ENCODE measurements at regions not wholly inside any gene's neighbourhood (a gene's known extent, or its start where the extent isn't known, plus 50 kb on each side); places are given as distances from the start of the nearest gene placed in this dataset.

DNA sequence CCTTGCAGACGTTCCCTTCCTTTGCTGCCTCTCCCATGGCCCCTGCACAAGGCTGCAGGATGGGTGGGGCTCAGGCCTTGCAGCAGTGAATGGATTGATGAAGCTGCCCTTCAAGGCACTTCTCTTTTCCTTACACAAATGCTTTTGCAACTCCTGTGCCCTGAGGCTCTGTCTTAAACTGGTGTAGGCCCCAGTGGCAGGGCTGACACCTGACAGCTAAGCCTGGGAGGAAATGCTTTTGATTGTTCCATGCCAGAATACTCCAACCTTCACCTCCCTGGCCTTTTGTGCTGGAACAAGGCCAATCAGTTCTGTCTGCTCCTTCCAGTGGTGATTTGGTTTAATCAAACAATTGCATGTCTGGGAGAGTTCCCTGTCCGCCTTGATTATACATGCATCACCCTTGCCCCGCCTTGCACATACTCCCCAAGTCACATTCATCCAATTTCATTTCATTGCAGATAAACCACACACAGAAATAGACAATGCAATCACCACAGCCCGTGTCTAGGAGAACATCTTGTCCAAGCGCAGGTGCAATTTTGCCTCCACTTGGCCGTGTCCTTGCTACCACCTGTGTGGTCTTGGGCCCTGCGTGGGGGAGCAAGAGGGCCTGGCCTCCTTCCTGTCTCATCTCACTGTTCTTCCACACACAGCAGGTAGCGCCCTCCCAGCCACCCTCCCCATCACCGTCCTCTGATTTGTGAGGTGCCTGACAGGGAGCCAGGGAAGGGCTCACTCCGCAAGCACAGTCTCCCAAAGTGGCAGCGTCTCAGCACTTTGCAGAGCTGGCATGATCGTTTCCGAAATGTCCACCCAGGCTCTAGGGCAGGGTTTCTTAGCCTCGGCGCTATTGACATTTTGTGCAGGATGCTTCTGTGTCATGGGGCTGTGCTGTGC, 120.4 kb downstream of the CDH26 start:
- POLR2A ChIA-PET = no interaction called here
- no peaks in the 10 kb centered on the region for H3K9me3 ChIP-seq (ENCODE audit: control insufficient read depth, insufficient read depth, low read length)
- TF ChIP-seq, protein P1, sequence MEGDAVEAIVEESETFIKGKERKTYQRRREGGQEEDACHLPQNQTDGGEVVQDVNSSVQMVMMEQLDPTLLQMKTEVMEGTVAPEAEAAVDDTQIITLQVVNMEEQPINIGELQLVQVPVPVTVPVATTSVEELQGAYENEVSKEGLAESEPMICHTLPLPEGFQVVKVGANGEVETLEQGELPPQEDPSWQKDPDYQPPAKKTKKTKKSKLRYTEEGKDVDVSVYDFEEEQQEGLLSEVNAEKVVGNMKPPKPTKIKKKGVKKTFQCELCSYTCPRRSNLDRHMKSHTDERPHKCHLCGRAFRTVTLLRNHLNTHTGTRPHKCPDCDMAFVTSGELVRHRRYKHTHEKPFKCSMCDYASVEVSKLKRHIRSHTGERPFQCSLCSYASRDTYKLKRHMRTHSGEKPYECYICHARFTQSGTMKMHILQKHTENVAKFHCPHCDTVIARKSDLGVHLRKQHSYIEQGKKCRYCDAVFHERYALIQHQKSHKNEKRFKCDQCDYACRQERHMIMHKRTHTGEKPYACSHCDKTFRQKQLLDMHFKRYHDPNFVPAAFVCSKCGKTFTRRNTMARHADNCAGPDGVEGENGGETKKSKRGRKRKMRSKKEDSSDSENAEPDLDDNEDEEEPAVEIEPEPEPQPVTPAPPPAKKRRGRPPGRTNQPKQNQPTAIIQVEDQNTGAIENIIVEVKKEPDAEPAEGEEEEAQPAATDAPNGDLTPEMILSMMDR (IDR thresholded peaks at IDR 0.05; ENCODE audit: low read depth, low read length) = no peak
- H3K27me3 ChIP-seq (ENCODE audit: control insufficient read depth, insufficient read depth, low read length) = peaks cover 5% of the 10 kb centered on the region
- H3K27ac ChIP-seq (ENCODE audit: low read depth, low read length) = no peak overlapping the region
- H3K4me3 ChIP-seq (ENCODE audit: low read depth, low read length) = no peak overlapping the region
- CTCF ChIA-PET = no interaction called here
- no peak for DNase-seq (ENCODE audit: low read depth, low spot score)

DNA sequence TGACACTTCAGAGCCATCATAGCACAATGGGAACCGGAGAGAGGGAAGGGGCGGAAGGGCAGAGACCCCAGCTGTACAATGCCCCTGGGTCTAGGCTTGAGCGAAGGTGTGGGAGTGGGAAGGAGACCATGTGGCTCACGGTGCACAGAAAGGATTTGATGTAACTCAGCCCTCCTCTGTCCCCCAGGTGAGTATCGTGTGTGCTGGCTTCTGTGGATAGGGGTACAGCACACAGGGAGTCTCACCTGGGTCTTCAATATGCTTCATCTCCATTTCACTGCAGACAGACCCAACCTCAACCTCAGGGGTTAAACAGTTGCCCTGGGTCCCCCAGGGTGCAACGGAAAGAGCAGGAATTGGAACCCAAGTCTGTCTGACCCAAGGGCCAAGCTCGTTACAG, 122.2 kb downstream of the CDH26 start:
- CTCF ChIA-PET = interaction anchor here (1.0 kb wide), 1 partner anchor 23 kb away, joined by 3 read pairs; no protein-coding TSS in a partner anchor
- Histone ChIP-seq H3K4me3 (ENCODE audit: low read depth, low read length) (no peak overlapping the region), H3K27ac (ENCODE audit: low read depth, low read length) (no peak overlapping the region), H3K9me3 (ENCODE audit: control insufficient read depth, insufficient read depth, low read length) (no peaks in the 10 kb centered on the region), H3K27me3 (ENCODE audit: control insufficient read depth, insufficient read depth, low read length) (peaks cover 7% of the 10 kb centered on the region)
- TF ChIP-seq, protein P1 (IDR thresholded peaks at IDR 0.05; ENCODE audit: low read depth, low read length) = no peak
- DNase-seq (ENCODE audit: low read depth, low spot score) = no peak
- POLR2A ChIA-PET = interaction anchor here (0.5 kb wide), 1 partner anchor 127 kb away, joined by 4 read pairs; no protein-coding TSS in a partner anchor

DNA sequence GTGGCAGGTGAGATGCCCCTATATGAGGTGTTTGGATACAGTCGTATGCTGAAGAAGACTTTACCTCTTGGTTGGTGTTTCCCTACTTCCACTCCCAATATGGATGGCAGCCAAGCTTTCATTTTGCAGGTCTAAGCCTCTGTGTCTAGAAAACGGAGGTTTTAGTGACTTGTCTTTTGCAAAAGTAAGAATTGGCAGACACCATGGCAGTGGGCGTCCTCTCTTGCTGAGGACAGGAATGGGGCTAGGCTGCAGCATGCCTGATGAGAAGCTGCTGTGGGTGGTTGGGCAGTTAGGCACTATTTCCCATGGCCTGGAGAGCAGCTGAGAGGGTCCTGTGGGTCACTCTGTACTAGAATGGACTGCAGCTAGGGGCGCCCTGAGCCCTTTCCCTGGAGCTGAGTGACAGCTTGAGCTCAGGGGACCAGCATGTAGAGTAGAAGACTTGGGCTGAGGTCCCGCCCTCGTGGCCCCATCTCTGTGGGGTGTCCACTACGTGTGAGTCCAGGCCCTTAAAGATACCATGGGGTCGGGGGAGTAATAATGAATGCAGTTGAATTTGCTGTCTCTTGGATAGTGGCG, 127.4 kb downstream of the CDH26 start:
- TF ChIP-seq, protein P1 (IDR thresholded peaks at IDR 0.05; ENCODE audit: low read depth, low read length) = no peak
- Histone ChIP-seq H3K9me3 (ENCODE audit: control insufficient read depth, insufficient read depth, low read length) (no peaks in the 10 kb centered on the region), H3K4me3 (ENCODE audit: low read depth, low read length) (no peak overlapping the region), H3K27me3 (ENCODE audit: control insufficient read depth, insufficient read depth, low read length) (peaks cover 26% of the 10 kb centered on the region), H3K27ac (ENCODE audit: low read depth, low read length) (no peak overlapping the region)
- DNase-seq (ENCODE audit: low read depth, low spot score) = no peak
- CTCF ChIA-PET = no interaction called here
- POLR2A ChIA-PET = no interaction called here

DNA sequence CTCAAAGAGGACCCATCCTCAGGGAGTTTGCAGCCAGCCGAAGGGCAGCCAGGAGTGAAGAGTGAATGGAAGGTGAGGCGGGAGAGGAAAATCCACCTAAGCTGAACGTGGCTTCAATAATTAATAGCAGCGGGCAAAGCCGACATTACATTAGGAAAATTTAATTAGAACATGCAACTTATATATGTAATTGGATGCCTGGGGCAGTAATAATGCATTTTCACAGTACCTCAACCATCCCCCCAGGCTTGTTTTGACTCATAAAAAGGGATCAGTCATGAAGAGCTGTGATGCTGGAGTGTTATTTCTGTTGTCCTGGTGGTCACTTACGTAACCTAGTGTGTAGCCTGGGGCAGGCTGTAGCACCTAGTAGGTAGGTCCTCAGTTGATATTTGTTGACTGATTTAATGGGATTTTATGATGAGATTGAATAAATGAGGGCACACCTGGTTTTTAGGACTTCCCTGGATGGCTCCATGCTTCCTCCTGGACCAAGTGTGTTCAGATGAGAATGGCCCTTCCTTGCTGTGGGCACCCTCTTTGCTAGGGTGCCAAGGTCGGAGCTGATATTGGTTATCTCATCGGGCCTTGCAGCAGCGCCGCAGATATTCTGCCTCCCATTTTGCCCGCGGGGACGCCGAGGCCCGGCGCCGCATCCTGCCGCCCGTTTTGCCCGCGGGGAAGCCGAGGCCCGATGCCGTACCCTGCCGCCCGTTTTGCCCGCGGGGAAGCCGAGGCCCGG, 128.8 kb downstream of the CDH26 start:
- TF ChIP-seq, protein P1 (IDR thresholded peaks at IDR 0.05; ENCODE audit: low read depth, low read length) = no peak
- DNase-seq (ENCODE audit: low read depth, low spot score) = no peak
- POLR2A ChIA-PET = no interaction called here
- Histone ChIP-seq H3K27ac (ENCODE audit: low read depth, low read length) (no peak overlapping the region), H3K4me3 (ENCODE audit: low read depth, low read length) (no peak overlapping the region), H3K27me3 (ENCODE audit: control insufficient read depth, insufficient read depth, low read length) (peaks cover 25% of the 10 kb centered on the region), H3K9me3 (ENCODE audit: control insufficient read depth, insufficient read depth, low read length) (no peaks in the 10 kb centered on the region)
- CTCF ChIA-PET = no interaction called here

All from AG04450 (cell line).